ENCODE measurements at regions not wholly inside any gene's neighbourhood (a gene's known extent, or its start where the extent isn't known, plus 50 kb on each side); places are given as distances from the start of the nearest gene placed in this dataset.

GRCh38 chr2:67272195-67272594, 124.9 kb upstream of the ETAA1 start:
- no peak overlapping the region for H3K27ac Mint-ChIP-seq
- H3K27me3 Mint-ChIP-seq, result no peaks in the 10 kb centered on the region
- TF ChIP-seq, protein P1, sequence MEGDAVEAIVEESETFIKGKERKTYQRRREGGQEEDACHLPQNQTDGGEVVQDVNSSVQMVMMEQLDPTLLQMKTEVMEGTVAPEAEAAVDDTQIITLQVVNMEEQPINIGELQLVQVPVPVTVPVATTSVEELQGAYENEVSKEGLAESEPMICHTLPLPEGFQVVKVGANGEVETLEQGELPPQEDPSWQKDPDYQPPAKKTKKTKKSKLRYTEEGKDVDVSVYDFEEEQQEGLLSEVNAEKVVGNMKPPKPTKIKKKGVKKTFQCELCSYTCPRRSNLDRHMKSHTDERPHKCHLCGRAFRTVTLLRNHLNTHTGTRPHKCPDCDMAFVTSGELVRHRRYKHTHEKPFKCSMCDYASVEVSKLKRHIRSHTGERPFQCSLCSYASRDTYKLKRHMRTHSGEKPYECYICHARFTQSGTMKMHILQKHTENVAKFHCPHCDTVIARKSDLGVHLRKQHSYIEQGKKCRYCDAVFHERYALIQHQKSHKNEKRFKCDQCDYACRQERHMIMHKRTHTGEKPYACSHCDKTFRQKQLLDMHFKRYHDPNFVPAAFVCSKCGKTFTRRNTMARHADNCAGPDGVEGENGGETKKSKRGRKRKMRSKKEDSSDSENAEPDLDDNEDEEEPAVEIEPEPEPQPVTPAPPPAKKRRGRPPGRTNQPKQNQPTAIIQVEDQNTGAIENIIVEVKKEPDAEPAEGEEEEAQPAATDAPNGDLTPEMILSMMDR (IDR thresholded peaks at IDR 0.05), result no peak
- H3K4me3 Mint-ChIP-seq, result no peak overlapping the region
- DNase-seq (no peak), ATAC-seq (ENCODE audit: low read depth) (no peak)
- ChIA-PET CTCF (no interaction called here), POLR2A (no interaction called here)
- no peaks in the 10 kb centered on the region for H3K9me3 Mint-ChIP-seq
- no peaks in the 10 kb centered on the region for H3K4me1 Mint-ChIP-seq
- intact Hi-C loops (cut with micrococcal nuclease), result no loop called here
- H3K36me3 Mint-ChIP-seq (ENCODE audit: low read depth), result no peaks in the 10 kb centered on the region

GRCh38 chr2:67277450-67277849, 119.7 kb upstream of the ETAA1 start:
- no peaks in the 10 kb centered on the region for H3K9me3 Mint-ChIP-seq
- H3K4me3 Mint-ChIP-seq, result no peak overlapping the region
- ATAC-seq (ENCODE audit: low read depth) (no peak), DNase-seq (no peak)
- CTCF ChIA-PET, result no interaction called here
- H3K4me1 Mint-ChIP-seq, result no peaks in the 10 kb centered on the region
- TF ChIP-seq, protein P1 (IDR thresholded peaks at IDR 0.05), result no peak
- POLR2A ChIA-PET, result no interaction called here
- H3K27me3 Mint-ChIP-seq, result no peaks in the 10 kb centered on the region
- intact Hi-C loops (cut with micrococcal nuclease), result no loop called here
- no peak overlapping the region for H3K27ac Mint-ChIP-seq
- no peaks in the 10 kb centered on the region for H3K36me3 Mint-ChIP-seq (ENCODE audit: low read depth)

DNA sequence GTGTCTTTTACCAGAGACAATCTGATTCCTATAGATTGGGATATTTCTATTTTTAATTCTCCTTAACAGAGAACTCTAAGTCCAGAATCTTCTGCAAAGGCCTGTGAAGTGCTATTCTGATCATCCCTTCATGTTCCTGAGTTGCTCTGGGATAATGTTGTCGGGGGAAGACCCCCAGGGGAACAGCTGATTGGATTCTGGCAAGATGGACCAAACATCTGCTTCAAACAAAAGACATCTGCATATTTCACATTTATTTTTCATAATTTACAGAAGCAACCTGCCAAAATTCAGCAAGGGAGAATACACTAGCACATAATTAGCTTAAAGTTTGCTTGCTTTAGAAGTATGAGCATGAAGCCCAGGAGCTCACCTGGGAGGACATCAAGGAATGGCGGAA, 116.0 kb upstream of the ETAA1 start:
- ChIA-PET POLR2A (no interaction called here), CTCF (no interaction called here)
- TF ChIP-seq, protein P1 (IDR thresholded peaks at IDR 0.05), result no peak
- Mint-ChIP-seq H3K27me3 (no peaks in the 10 kb centered on the region), H3K36me3 (ENCODE audit: low read depth) (no peaks in the 10 kb centered on the region), H3K27ac (no peak overlapping the region), H3K4me3 (no peak overlapping the region), H3K4me1 (no peaks in the 10 kb centered on the region), H3K9me3 (no peaks in the 10 kb centered on the region)
- intact Hi-C loops (cut with micrococcal nuclease), result no loop called here
- ATAC-seq (ENCODE audit: low read depth) (no peak), DNase-seq (no peak)

DNA sequence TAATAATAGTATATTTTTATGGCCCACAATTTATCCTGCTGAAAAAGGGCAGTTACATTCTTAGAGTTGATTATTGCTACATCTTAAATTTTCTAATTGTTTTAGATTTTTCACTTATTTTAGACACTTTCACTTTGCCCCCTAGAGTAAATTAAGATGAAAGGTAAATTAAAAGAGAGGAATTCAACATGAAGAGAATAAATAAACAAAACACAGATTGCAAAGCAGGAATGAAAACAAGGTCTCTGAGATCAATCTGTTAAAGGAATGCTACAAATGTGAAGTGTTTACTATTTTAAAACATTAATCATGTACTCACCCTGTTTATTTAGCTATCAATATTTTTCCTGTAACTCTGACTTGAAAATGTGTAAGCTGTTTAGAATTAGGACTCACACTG, 113.5 kb upstream of the ETAA1 start:
- CTCF ChIA-PET, result no interaction called here
- no peaks in the 10 kb centered on the region for H3K4me1 Mint-ChIP-seq
- no peak for ATAC-seq (ENCODE audit: low read depth)

DNA sequence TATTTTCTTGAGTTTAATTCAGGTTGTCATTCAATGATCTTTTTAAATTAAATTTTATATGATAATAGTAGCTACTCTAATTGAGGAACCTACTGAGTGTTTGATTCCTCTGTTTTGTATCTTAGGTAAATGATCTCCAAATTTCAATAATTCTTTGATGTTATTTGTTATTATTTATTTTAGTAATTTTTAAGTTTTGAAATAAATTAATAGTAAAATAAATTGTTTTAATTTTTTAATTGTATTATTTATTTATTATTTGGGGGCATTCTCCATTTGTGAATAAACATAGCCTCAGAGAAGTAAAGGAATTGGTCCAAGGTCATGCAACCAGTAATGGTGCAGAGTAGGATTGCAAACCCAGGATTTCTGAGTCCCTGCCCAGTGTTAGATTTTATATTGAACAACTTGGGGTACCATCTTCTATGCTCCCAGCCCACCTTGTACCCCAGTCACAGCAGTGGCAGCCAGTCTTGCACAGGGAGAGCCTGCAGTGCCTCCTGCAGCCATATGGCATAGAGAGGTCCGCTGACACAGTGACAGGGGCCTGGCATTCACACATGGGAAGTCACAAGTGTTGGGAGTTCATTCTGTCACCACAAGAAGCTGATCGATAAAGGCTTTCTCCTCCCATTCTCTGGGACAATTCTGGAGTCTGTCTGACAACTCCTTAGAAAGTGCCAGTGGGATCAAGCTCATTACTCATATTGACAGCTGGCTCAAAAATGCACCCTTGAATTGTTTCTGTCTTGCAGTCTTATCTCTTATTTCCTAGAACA, 110.0 kb upstream of the ETAA1 start:
- no peaks in the 10 kb centered on the region for H3K36me3 Mint-ChIP-seq (ENCODE audit: low read depth)
- DNase-seq (no peak), ATAC-seq (ENCODE audit: low read depth) (no peak)
- TF ChIP-seq, protein P1 (IDR thresholded peaks at IDR 0.05), result no peak
- no peak overlapping the region for H3K4me3 Mint-ChIP-seq
- ChIA-PET POLR2A (no interaction called here), CTCF (no interaction called here)
- no peak overlapping the region for H3K27ac Mint-ChIP-seq
- H3K27me3 Mint-ChIP-seq, result peaks cover 2% of the 10 kb centered on the region
- H3K4me1 Mint-ChIP-seq, result no peaks in the 10 kb centered on the region
- intact Hi-C loops (cut with micrococcal nuclease), result no loop called here
- H3K9me3 Mint-ChIP-seq, result no peaks in the 10 kb centered on the region

More for the DNA sequence above, 113.5 kb upstream of the ETAA1 start:
- Mint-ChIP-seq H3K27ac (no peak overlapping the region), H3K4me3 (no peak overlapping the region), H3K36me3 (ENCODE audit: low read depth) (no peaks in the 10 kb centered on the region), H3K9me3 (no peaks in the 10 kb centered on the region), H3K27me3 (no peaks in the 10 kb centered on the region)
- POLR2A ChIA-PET, result no interaction called here
- TF ChIP-seq, protein P1 (IDR thresholded peaks at IDR 0.05), result no peak
- no peak for DNase-seq
- intact Hi-C loops (cut with micrococcal nuclease), result no loop called here

Data from activated B cell treated with CpG ODN at 0.5 μM for 24 hours (primary cell).